Lower leg skin (tissue), 4 donors: ENCODE measurements at regions not wholly inside any gene's neighbourhood (a gene's known extent, or its start where the extent isn't known, plus 50 kb on each side); places are given as distances from the start of the nearest gene placed in this dataset.

ENCODE experiments used
- DNase-seq, 2 donors: peaks; one replicate each; pipeline ENCODE4 v3.0.0-alpha.2; 2019; ENCODE audit warnings: low spot score in 2 of 2
- H3K4me3 ChIP-seq: fragments of 200-600 bp; sonication (generic); 2 replicates; pipeline ENCODE4 v1.5.1; 2017; ENCODE audit warnings: mild to moderate bottlenecking, low read depth; ENCODE audit not compliant: poor library complexity, severe bottlenecking
- POLR2A ChIP-seq, 2 donors: fragments of 450-650 bp; IDR thresholded peaks; one replicate each; pipeline ENCODE4 v1.6.1; 2016 to 2017; ENCODE audit warnings: antibody characterized with exemption in 2 of 2, mild to moderate bottlenecking in 1 of 2, moderate library complexity in 1 of 2
- WGBS, 2 donors: methylation state at CpG; one replicate each; pipeline ENCODE4 v1.1.5; 2018; 5-methylcytosine and 5-hydroxymethylcytosine counted together
- intact Hi-C: fragments of 100-400 bp; cut with DNase I; formaldehyde crosslinking; loops from one replicate; pipeline ENCODE4 v1.15.0; 2023; ENCODE audit warnings: low total_unique reads
- TF ChIP-seq, protein P1 (sequence below), 3 donors: fragments of 450-650 bp; IDR thresholded peaks; one replicate each; pipeline ENCODE4 v1.5.1; 2016; ENCODE audit warnings: antibody characterized with exemption in 3 of 3, mild to moderate bottlenecking in 3 of 3, moderate library complexity in 2 of 3

DNA sequence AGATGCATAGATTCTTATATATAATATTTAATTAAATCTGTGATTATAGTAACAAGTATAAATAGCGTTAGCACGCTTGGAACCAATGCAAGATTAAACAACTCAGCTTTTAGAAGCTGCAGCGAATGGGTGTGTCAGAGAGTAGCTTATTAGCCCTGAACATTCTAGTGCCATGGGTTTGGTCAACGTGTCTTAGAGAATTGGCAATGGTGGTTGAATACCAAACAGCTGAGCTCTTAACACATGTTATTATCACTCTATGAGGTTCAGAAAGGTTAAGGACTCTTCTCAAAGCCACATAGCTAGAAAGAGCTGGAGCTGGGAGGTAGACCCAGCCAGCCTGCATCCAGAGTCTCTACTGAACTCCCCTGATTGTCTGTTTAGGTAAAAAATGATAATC, 284.2 kb upstream of the CHD6 start:
- no peak for TF ChIP-seq POLR2A (IDR thresholded peaks at IDR 0.05)
- TF ChIP-seq, protein P1, sequence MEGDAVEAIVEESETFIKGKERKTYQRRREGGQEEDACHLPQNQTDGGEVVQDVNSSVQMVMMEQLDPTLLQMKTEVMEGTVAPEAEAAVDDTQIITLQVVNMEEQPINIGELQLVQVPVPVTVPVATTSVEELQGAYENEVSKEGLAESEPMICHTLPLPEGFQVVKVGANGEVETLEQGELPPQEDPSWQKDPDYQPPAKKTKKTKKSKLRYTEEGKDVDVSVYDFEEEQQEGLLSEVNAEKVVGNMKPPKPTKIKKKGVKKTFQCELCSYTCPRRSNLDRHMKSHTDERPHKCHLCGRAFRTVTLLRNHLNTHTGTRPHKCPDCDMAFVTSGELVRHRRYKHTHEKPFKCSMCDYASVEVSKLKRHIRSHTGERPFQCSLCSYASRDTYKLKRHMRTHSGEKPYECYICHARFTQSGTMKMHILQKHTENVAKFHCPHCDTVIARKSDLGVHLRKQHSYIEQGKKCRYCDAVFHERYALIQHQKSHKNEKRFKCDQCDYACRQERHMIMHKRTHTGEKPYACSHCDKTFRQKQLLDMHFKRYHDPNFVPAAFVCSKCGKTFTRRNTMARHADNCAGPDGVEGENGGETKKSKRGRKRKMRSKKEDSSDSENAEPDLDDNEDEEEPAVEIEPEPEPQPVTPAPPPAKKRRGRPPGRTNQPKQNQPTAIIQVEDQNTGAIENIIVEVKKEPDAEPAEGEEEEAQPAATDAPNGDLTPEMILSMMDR (IDR thresholded peaks at IDR 0.05) = no peak
- no peak for DNase-seq
- WGBS, 2 donors = 27 to 37% methylated on average over 4 of the region's 4 CpGs
- no peak overlapping the region for H3K4me3 ChIP-seq
- intact Hi-C loops = no loop called here

- no peak for DNase-seq
- 80 to 94% methylated on average over 4 of the region's 4 CpGs for WGBS, 2 donors
- TF ChIP-seq POLR2A (IDR thresholded peaks at IDR 0.05) = no peak
- TF ChIP-seq, protein P1 (IDR thresholded peaks at IDR 0.05) = no peak
- intact Hi-C loops = no loop called here
- no peak overlapping the region for H3K4me3 ChIP-seq
Observed at GRCh38 chr20:41900201-41900691, 282.1 kb upstream of the CHD6 start.

- WGBS, 2 donors = 78 to 87% methylated on average over 5 of the region's 5 CpGs
- no peak for DNase-seq
- intact Hi-C loops = loop anchor here (10.0 kb wide), 1 partner anchor 1287 kb away; the partner anchor contains the start of gene PTPRT
- TF ChIP-seq, protein P1 (IDR thresholded peaks at IDR 0.05) = no peak
- TF ChIP-seq POLR2A (IDR thresholded peaks at IDR 0.05) = no peak
- H3K4me3 ChIP-seq = no peak overlapping the region
Observed at GRCh38 chr20:41897708-41898107, 279.5 kb upstream of the CHD6 start.

DNA sequence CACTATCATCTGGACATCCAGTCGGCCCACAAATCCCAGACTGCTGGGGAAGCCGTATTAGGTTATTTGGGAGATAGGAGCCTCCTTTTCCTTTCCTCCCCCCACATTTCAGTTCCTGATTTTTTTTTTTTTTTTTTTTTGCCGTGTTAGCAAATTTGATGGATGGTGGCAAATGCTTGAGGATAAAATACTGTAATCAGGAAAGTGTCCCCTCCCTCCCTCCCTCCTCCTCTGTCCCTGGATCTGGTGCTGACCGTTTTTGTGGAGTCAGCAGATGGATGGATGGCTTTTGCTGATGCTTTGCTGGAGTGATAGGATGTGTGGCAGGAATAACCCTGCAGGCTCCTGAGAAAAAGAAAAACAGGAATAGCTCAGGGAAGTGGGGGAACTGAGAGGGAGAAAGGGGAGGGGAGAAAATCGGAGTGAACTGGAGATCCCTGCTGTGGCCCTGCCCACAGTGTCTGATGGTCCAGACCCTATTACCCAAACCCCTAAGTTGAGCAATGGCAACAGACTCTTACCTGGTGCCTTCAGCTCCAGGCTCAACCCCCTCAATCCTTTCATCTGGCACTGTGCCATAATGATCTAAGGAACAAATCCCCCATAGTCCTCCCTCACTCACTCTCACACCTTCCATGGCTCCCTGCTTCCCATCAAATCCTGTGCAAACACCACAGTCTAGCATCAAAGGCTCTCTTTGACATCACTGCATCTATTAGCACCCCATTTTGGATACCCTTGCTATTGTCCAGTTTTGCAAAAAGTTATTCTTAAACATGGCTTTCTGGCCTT, 277.3 kb upstream of the CHD6 start:
- no peak overlapping the region for H3K4me3 ChIP-seq
- TF ChIP-seq, protein P1 (IDR thresholded peaks at IDR 0.05) = no peak
- TF ChIP-seq POLR2A (IDR thresholded peaks at IDR 0.05) = no peak
- intact Hi-C loops = loop anchor here (10.0 kb wide), 1 partner anchor 1289 kb away; the partner anchor contains the start of gene PTPRT
- 42 to 48% methylated on average over 5 of the region's 5 CpGs for WGBS, 2 donors
- no peak for DNase-seq

GRCh38 chr20:41894255-41894963, 276.2 kb upstream of the CHD6 start:
- H3K4me3 ChIP-seq = no peak overlapping the region
- no peak for TF ChIP-seq POLR2A (IDR thresholded peaks at IDR 0.05)
- TF ChIP-seq, protein P1 (IDR thresholded peaks at IDR 0.05) = no peak
- intact Hi-C loops = loop anchor here (10.0 kb wide), 1 partner anchor 1290 kb away; the partner anchor contains the start of gene PTPRT
- 92% methylated on average over 10 of the region's 10 CpGs for WGBS, 2 donors
- DNase-seq = no peak
